ENCODE measurements at regions not wholly inside any gene's neighbourhood (a gene's known extent, or its start where the extent isn't known, plus 50 kb on each side); places are given as distances from the start of the nearest gene placed in this dataset.

- no peak for DNase-seq
Observed at GRCh38 chr3:164539215-164539614, 539.1 kb downstream of the SI start.

GRCh38 chr3:164537485-164537884 lies 540.8 kb downstream of the SI start:
- DNase-seq = no peak

DNA sequence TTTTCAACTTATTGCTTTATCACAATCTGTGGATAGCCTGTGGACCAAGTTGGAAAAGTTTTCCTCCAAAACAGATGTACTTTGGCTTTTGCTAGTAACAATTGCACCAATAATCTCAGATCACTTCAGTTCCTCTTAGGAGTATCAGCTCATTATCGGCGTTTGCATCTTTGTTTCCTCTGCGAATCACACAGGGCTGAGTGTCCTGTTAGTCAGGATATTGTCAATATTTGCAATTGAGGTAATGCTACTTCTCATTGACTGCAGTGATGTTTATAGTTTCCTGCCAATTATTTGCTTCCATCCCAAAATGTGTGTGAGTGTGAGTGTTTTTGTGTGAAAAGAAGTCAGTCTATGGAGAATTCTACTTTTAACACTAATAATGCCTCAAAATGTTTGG lies 545.0 kb downstream of the SI start:
- no peak for DNase-seq

- no peak for DNase-seq
Observed at GRCh38 chr3:164526250-164526649, 552.0 kb downstream of the SI start.

GRCh38 chr3:164524201-164524600 lies 554.1 kb downstream of the SI start:
- DNase-seq = no peak

GRCh38 chr3:164522073-164522763 lies 556.1 kb downstream of the SI start:
- DNase-seq = no peak

DNA sequence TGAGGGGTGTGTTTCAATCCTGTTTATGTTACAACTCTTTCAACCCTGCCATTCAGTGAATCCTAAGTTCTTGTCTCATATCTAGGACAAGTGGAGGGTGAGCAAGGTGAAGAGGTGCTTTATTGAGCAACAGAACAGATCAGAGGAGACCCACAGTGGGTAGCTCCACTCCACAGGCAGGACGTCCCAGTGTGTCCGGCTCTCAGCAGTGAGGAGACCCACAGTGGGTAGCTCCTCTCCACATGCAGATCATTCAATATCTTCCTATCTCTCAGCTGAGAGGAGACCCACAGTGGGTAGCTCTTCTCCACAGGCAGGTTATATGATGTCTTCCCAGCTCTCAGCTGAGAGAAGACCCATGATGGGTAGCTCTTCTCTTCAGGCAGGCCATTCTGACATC lies 556.7 kb downstream of the SI start:
- DNase-seq = no peak

GRCh38 chr3:164521139-164521538 lies 557.2 kb downstream of the SI start:
- no peak for DNase-seq

GRCh38 chr3:164515256-164515655 lies 563.0 kb downstream of the SI start:
- DNase-seq = no peak

DNA sequence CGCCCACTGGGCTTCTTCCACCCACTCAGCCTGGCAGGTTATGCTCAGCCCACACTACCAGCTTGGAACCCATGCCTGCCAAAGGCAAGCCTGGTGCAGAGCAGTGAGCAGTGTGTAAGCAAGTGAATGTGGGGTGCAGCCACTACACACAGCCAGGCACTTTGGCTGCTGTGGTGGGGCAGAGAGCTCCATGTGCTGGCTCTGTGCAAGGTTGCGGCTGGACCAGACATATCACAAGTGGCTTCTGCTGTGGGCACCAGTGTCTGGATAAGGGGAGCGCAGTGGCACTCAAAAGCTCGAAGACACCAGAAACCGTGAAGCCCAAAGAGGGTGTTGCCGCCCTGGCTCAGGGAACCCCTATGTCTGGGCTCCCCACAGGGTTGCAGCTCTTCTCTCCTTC lies 563.7 kb downstream of the SI start:
- no peak for DNase-seq

DNA sequence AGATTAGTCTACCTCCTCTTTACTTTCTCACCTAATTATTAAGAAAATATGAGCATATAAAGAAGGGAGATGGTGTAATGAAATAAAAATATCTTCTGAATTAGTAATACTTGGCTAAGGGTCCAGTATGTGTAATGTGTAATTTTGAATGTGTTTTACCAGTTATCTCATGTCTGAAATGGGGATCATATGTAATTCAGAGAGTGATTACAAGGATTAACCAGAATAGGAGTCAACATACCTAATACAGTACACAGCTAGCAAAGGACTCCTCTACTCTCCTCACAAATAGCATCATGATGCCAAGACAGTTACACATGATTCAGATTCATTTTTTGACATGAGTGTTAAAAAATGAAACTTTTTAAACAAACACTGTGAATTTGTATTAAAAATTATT lies 570.4 kb downstream of the SI start:
- no peak for DNase-seq

- no peak for DNase-seq
Observed at GRCh38 chr3:164498917-164499316, 579.4 kb downstream of the SI start.

DNA sequence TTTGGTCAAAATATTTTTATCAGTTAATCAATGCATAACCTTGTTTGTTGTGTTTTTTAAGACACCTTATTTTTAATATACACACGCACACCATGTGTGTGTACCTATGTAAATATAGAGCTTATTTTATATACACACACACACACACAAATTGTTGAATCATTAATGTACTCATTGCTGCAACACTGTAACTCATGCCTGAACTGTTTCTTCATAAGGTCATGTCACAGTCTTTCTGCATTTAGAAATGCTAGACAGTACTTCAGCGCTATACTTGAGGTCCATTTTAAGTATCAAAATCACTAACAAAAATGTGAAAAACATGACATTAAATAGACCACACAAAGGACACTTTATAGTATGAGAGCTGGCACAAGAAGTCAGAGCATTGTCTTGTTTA lies 589.4 kb downstream of the SI start:
- DNase-seq = no peak

- DNase-seq = no peak
Observed at GRCh38 chr3:164486150-164486549, 592.1 kb downstream of the SI start.

DNA sequence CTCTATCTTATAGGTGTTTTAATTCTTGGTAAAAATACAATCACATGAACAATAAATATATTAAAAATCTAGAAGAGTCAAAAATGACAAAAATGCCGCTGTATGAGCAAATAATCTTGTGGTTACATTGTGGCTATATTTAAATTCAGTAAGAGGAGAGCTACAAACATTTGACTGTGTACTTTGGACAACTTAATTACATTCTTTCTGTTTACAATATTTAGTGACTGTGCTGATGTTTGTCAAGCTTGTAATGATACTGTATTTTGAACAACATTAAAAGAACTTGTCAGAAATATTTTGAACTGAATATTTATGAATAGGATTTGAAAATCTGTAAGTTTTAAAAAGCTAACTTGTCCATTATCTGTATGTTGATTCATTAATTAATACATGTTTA lies 598.3 kb downstream of the SI start:
- no peak for DNase-seq

GRCh38 chr3:164479406-164479805 lies 598.9 kb downstream of the SI start:
- no peak for DNase-seq

GRCh38 chr3:164478323-164478722 lies 600.0 kb downstream of the SI start:
- DNase-seq = no peak

DNA sequence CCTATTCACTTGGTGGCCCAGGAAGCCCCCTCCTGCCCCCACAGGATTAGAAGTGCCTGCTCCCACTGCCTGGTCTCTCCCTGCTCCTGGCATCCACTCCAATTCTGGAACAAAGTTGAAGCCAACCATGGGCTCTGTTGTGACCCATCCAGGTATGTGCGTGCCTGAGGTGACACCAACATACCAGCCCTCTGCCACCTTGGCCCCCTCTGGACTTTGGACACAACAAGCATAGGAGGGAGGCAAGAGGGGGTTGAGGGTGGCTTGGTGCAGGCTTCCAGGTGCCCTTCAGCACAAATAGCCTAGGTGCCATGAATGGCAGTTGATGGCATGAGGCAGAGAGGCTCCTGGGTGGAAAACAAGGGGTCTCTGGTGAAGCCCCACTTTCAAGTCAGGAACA lies 600.9 kb downstream of the SI start:
- no peak for DNase-seq

- DNase-seq = no peak
Observed at GRCh38 chr3:164476631-164477030, 601.7 kb downstream of the SI start.

DNA sequence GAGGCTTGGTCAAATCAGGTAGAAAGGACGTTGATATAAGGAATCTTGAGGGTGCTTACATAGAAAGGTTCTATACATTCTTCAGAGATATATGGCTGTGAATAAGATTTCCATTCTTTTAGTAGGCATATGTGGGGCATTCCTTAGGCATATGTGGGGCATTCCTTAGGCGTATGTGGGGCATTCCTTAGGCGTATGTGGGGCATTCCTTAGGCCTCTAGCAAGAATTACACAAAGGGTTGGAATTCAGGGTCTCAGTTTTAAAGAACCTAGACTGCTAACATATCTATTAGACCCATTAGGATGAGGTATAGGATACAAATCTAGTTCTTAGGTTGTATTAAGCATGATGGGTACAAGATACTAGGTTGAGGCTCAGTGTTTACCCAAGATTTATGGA lies 607.8 kb downstream of the SI start:
- no peak for DNase-seq

DNA sequence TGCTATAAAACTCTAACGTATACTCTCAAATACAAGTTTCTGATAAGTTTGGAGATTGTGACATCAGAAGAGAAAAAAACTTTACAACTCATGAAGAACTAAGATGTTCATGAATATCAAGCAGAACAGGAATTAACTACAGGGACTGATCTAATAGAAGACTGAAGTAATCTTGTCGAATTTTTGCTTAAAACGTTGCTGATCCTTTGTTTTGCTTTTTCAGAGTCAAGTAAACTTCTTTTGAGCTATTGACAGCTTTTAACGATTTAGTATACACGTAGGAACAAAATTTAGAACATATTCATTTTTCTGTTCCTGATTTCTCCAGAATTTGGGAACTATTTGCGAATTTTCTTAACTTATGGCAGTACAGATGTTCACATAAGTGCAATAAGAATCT lies 610.2 kb downstream of the SI start:
- DNase-seq = no peak

DNA sequence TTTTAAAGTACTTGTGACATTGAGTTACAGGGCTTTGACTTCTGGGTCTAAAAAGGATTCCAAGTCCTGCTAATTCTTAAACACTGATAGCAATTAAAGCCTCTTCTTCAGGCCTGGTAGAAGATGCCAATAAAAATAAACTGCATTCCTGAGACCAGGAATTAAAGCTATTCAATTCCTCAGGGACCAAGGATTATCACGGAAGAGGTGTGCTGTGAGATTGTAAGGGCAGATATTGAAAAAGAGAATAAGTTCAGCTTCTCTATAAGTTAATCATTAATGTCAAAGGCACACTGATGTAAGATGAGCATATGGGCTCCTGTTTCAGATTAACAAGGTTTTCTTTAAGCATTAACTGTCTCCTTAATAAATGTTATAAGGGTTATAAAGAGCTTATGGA lies 611.3 kb downstream of the SI start:
- no peak for DNase-seq

DNA sequence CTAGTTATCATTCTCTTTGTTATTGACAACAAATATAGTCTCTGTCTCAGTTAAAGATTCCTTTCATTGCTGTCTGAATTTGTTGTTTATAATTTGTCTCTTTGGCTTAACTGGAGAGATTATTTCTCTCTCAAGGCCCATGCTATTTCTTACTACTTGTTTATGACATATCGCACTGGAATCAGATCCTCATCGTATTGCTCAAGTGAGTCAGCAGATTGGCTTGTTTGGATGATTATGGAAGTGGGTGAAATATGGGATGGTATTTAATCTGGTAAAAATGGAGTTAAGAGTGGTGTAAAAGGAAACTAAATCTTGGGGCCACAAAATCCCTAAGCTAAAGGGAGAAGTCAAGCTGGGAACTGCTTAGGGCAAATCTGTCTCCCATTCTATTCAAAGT lies 613.1 kb downstream of the SI start:
- DNase-seq = no peak

GRCh38 chr3:164460851-164461250 lies 617.4 kb downstream of the SI start:
- no peak for DNase-seq

- DNase-seq = no peak
Observed at GRCh38 chr3:164459521-164460151, 618.7 kb downstream of the SI start.
